DMS153 (cell line): ENCODE measurements at regions not wholly inside any gene's neighbourhood (a gene's known extent, or its start where the extent isn't known, plus 50 kb on each side); places are given as distances from the start of the nearest gene placed in this dataset.
A peak's percentile ranks its signal among the peaks of the same experiment; 100 is the strongest.
"Not testable (repeated sequence)": the region's sequence is repeated elsewhere in the genome, so short reads cannot be mapped to it uniquely, and the experiment has no call there.

Experiments
- DNase-seq: peaks from one replicate; lab custom pipeline; 2025; lab: John Stamatoyannopoulos, UW

DNA sequence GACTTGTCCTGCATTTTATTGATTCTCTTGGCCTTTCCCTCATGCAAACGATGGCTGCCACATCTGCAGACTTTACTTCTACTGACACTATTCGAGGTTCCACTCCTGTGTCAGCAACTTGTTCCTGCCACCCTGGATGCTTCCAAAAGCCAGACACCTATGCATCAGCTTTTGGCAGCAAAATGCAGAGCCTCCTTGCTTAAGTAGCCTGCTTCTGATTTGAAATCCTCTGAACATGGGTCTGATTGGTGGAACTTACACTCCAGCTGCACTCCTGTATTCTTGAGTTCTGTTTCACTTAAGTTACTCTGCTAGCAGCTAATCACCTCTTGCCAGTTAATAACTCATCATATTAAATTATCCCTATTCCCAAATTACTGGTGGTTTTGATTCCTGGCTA is 152.1 kb upstream of the FMN2 start:
- DNase-seq: no peak

DNA sequence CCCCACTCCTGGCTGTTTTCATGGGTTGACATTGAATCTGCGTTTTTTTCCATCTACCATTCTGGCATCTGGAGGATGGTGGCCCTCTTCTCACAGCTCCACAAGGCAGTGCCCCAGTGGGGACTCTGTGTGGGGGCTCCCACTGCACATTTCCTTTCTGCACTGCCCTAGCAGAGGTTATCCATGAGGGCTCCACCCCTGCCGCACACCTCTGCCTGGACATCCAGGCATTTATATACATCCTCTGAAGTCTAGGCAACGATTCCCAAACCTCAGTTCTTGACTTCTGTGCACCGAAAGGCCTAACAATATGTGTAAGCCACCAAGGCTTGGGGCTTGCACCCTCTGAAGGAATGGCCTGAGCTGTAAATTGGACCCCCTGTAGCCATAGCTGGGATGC is 147.9 kb upstream of the FMN2 start:
- DNase-seq: no peak

DNA sequence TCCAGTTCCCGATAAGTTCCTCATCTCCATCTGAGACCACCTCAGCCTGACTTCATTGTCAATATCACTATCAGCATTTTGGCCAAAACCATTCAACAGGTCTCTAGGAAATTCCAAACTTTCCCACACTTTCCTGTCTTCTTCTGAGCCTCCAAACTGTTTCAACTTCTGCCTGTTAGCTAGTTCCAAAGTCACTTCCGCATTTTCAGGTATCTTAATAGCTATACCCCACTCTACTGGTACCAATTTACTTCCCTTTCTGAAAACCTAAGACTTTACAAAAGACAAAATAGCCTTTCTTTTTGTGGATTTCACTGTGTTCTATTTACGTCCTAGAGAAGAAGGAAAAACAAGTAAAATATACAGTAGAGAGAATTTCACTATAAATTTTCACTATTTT is 147.0 kb upstream of the FMN2 start:
- DNase-seq: no peak

DNA sequence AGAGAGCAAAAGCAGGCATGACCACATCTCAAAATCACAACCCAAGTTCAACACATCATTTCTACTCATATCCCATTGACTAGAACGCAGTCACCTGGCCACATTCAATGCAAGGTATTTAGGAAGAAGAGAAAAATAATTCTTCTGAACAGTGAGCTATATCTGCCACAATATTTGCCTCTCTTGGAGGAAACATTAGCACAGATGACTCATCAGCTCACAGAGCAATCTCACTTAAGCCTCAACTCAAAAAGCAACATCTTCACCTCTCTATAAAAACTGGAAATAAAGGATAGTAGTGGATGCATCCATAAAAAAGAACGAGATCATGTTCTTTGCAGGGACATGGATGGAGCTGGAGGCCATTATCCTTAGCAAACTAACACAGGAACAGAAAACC is 143.9 kb upstream of the FMN2 start:
- no peak for DNase-seq

DNA sequence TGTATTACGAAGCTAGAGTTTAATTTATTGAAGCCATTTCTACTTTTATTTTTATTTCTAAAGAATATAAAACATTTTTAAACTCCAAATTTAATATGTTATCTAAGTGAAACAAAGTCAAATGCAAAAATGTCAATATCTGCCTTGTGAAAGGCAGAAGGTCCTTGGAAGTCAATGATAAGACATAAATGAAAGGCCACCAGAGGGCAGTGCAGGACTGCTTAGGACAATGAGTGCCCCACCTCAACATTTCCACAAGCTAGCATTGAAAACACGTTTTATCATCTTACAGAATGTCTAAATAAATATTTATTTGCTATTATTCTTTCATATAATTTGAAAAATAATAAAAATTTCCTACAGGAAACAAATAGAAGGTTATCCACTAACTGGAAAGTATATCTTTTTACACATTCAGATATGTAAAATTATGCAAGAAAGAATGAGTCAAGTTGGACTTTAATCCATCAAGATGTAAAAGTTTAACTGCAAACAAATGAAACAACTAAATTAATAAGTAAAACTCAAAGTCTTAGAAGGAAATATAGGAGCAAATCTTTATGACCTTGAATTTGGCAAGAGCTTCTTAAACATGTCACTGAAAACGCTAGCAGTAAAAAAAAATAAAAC is 140.1 kb upstream of the FMN2 start:
- no peak for DNase-seq

DNA sequence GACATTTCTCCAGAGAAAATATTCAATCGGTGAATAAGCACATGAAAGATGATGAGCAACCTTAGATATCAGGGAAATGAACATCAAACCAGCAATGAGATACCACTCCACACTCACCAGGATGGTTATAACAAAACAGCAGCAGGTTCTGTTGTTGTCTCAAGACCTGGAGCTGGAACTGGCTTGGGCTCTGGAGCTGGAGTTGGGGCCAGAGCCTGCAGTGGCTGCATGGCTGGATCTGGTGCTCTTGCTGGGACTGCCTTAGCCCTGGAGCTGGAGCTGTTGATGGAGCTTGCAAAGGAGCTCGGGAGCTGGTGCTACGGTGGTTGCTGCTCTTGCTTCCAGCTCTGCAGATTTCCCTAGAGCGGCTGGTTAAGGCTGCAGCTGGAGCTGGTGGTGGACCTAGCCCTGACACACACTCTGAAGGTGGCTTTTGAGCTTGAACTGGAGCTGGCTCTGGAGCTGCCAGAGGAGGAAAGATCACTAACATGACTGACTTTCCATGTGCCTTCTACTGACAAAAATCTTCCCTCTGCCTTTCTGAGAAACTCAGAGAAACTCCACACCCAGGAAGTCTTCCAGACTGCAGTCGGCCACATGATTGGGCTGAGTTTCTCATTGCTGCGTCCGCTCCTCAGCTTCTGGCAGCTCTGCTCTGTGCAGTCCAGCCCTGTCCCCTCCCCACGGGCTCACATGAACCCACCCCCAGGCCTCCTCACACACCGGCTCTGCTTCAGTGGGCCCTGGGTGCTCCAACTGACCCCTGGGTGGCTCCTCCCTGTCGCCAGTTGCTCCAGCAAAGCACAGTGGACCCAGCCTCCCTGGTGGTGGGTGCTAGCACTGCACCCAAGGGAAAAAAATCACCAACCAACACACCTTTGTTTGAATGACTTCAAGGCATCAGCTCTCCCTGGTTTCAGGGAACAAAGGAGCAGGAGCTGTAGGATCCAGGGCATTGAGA is 139.1 kb upstream of the FMN2 start:
- DNase-seq: no peak

DNA sequence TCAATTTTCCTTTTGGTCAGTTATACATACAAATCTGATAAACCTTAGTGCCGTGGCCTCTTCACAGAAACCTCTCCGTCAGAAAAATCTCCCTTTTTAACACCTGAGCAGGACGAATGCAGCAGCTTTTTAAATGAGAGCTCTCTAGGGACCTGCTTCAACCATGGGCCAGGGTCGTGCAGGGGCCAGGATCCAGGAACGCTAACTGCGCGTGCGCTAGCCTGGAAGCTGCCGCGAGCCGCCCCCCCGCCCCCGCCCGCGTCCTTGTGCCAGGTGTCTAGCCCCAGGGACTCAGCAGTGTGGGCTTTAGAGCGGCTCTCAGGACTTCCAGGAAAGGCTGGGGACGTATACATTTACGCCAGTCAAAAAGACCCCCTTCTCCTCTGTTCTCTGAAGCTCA is 136.8 kb upstream of the FMN2 start:
- DNase-seq: no peak

DNA sequence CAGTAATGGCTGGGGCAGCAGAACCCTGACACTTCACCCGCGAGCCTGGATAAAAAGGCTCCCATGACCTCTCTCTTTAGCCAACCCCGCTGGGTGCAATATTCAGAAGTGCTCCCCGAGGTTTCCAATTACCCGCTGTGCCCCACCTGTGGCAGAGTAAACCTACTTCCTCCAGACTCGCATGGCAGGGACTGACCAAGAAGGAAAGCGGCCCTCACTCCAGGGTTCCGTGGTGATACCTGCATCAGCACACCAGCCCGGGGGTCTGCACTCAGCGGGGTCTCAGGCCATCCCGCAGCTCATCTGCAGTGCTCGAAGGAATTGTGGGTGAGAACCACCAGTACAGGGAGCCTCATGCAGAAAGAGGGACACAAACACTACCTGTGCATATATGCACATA is 136.3 kb upstream of the FMN2 start:
- DNase-seq: no peak

DNA sequence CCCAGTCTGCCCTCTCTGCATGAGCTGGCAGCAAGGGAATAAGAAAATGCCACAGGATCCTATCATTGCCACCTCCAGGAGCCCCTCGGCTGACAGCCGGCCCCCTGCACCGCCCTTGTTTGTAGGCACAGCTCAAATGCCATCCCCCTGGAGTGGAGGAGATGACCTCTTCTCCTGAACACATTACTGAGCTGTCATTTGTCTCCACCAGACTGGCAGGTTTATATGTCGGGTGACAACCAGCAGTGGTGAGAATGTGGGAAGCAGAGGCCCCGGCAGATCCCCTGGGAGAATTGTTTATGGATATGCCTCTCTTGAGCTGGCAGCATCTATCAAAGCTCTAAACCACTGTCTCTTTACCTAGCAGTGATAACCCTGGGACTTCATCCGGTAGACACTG is 135.4 kb upstream of the FMN2 start:
- DNase-seq: no peak

DNA sequence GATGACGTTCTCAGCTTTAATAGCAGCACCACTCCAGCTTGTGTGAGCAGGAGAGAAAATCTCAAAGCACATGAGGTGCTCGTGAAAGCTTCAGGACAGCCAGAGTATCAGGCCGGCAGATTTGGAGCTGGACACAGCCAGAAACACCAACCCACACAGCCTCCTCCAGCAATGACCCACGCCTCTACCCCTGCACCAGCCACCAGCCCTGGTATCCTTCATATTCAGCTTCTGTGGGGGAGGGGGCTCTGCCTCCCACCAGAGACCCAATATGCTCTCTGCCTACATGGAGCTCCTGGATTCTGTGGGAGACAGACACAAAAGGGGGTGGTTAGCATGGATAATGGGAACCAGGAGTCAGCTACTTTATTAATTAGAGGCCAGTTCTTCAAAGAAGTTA is 133.6 kb upstream of the FMN2 start:
- no peak for DNase-seq

DNA sequence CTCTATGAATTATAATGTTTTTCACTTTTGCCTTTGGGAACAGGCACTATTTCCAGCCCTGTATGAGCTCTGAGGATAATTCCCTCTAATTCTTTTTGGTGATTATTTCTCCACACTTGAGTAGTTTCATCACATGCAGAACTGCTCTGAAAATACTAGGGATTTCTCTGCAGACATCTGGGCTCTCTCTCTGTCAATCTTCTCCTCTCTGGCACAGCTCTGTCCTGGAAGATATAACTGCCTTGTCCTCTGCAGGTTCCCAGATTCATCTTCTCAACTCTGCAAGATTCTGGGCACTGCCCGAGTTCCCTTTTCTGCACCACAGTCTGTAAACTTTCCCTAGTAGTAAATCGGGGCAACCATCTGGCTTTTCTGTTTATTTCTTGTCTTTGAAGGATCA is 131.3 kb upstream of the FMN2 start:
- DNase-seq: no peak

DNA sequence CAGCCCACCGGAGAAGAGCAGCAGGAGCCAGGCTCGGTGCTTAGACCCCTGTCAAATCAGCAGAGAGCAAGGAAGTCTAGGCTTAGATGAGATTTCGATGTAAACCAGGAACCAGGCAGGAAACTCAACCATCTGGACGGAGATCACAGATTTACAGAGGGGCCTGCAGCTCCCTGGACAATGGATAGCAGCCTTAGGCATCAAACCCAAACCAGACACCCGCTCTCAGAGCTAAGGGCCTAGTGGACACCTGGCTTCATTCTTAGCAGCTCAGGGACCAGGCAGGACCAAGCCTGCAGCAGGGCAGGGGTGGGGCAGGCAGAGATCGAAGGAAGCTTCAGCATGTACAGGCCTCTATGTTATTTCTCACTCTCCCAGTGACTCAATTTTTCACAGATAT is 127.8 kb upstream of the FMN2 start:
- no peak for DNase-seq

DNA sequence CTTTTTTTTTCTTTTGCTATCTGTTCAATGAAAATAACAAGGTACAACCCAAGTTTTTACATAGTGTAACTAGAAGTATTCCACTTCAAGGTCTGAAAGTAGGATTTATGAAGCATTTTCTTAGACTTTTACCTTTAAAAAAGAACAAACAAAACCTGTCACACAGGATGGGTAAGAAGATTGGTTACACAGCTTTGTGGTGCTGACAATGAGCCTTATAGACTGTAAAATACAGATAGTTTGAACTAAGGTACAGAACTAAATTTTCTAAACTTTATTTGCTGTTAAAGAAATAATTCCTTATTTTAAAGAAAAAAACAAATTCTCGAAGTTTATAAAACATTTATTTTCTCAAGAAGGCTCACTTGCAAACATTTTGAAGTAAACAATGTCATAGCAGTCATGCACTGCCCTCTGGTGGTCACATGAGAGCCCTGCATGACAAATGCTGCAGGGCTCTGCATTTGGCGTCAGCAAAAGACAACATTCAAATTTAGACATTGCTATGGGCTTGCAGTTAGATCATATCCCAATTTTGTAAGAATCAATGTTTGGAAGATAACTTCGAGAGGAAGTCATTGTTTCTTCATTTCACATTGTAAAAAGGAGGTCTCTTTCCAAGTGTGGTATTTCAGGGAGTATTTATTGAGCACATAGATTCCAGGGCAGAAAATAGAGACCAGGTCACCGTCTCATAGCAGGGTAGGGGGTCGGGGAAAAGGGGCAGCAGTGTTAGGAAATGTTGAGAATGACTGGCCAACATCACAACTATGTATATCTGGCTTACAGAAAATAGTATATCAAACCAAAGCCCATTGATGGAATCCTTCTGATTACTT is 115.3 kb upstream of the FMN2 start:
- DNase-seq: peak; percentile 12

DNA sequence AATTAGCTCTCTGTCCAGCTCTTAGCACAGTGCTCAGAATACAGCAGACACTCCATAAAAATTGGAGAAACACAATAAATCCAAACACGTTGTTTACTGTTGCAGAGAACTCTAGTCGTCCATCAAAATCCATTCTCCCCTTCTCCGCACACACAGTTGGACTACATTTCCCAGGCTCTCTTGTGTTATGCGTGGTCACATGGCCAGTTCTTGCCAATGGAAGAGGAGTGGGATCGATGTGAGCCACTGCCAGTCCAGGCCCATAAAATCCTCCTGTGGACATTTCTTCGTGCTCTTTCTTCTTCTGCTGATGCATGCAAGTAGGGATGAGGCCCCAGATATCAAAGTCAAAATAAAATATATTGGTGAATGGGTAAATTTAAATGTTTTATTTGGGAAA is 114.3 kb upstream of the FMN2 start:
- DNase-seq: no peak

DNA sequence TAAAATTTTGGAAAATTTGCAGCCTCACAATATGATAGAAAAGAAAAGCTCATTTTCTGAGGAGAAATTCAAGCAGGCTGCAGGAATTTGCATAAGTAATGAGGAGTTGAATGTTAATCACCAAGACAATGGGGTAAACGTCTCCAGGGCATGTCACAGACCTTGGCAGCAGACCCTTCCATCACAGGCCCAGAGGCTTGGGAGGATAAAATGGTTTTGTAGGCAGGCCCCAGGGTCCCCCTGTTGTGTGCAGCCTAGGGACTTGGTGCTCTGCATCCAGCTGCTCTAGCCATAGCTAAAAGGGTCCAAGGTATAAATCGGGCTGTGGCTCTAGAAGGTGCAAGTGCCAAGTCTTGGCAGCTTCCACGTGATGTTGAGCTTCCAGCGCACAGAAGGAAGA is 112.2 kb upstream of the FMN2 start:
- no peak for DNase-seq

DNA sequence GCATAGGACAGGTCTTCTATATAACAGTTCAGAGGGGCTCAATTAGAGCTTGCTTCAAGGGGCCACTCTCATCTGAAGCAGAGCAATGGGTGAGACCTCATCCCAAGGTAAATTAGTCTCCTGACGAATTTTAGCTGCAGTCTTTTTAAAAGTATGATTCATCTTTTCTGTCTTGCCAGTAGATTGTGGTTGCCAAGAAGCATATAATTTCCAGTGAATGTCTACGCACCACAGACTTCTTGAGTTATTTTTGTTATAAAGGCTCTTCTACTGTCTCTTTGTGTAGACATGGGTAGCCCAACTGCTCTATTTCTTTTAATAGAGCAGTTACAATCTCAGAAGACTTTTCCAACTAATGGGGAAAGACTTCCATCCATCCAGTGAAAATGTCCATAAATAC is 108.9 kb upstream of the FMN2 start:
- DNase-seq: no peak

DNA sequence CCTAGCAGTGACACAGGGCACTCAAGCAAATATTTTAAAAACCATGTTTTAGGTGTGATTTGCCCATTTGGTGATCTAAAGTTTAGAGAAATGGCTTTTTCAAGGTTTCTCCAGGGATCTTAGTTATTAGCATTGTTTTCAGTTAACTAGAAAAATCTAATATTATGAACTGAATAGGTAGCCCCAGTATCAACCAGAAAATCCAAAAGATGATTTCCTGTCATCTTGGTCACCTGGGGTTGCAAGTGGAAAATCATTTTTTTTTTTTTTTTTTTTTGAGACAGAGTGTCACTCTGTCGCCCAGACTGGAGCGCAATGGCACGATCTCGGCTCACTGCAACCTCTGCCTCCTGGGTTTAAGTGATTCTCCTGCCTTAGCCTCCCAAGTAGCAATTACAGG is 106.6 kb upstream of the FMN2 start:
- no peak for DNase-seq

DNA sequence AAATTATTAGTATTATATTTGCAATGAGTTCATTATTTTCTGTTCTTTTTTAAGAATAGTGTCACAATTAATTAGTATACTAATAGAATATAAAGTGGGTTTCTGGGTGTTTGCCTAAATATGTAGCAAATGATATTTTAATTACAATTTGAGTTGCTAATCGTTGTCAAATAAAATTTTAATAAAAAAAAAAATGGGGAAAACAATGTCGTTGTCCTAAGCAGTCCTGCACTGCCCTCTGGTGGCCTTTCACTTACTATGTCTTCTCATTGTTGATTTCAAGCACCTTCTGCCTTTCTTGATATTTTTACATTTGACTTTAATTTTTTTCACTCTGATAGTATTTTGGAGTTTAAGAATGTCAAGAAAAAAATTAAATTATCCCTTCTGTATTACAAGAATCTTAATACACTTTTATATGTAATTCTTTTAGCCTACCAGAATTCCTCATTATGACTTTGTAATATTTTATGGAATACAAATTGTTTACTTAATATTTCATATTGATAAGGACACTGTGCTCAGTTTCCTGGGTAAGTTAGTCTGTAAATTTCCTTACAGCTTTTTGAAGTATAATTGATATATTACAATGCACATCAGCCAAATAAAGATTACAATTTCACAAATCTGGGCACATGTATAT is 104.5 kb upstream of the FMN2 start:
- no peak for DNase-seq

DNA sequence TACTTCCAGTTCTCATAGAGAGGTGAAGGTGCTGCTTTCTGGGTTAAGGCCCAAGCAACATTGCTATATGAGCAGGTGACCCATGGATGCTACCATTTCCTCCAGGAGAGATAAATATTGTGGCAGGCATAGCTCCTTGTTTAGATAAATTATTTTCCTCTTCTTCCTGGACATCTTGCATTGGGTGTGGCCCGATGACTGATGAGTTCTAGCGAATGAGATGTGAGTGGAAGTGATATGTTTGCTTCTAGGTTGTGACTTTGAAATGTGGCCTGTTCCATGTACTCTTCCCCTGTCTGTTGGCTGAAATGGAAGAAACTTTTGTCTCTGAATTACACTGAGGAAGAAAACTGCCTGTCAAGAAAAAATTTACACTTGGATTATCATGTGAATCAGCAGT is 101.7 kb upstream of the FMN2 start:
- DNase-seq: no peak

DNA sequence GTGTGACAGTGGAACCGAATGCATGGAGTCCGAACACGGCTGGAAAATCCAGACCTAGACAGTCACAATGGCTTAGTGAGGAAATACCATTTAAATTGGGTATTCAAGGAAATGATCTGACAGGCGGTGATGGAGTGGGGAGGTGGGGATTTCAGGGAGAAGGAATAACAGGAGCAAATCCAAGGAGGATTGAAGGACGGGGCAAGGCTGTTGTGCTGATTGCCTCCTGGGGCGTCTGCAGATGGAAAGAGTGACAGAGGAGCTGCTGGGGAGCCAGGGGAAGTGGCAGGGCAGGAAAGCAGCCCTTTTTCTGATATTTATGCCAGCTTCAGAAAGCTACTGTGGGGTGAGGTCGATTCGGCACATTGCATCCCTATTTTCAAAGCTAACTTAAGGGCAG is 99.1 kb upstream of the FMN2 start:
- DNase-seq: not testable (repeated sequence)

DNA sequence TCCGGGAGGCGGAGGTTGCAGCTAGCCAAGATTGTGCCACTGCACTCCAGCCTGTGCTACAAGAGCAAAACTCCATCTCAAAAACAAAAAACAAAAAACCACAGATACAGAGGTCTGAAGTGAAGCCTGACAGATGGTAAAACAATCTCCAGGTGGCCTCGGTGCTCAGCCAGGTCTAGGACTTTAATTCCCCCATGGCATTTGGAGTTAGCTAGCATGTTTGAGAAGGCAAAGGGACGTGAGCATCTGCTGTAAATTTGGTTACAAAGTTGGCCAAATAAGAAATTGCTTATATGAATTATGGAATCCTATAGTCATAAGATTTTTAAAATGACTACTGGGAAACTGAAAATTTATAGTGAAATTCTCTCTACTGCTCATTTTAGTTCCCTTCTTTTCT is 98.3 kb upstream of the FMN2 start:
- no peak for DNase-seq

DNA sequence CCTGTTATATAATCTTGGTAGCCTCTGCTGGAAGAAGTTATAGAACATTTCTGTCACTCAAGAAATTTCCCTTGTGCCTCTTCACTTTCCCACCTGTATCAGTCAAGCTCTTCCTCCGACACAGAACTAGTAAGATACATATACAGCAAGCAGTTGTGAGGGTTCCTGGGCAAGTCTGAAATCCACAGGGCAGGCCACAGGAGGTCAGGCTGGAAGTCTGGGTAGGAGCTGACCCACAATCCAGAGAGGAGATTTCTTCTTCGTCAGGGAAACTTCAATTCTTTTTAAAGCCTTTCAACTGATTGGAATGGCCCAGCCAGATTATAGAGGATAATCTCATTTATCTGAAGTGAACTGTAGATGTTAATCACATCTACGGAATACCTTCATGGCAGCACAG is 96.4 kb upstream of the FMN2 start:
- DNase-seq: no peak
